ENCODE measurements at regions not wholly inside any gene's neighbourhood (a gene's known extent, or its start where the extent isn't known, plus 50 kb on each side); places are given as distances from the start of the nearest gene placed in this dataset.
"Not testable (repeated sequence)": the region's sequence is repeated elsewhere in the genome, so short reads cannot be mapped to it uniquely, and the experiment has no call there.

GRCh38 chr2:236910781-236911495 is 174.8 kb upstream of the COPS8 start:
- no peak for DNase-seq

- DNase-seq, result no peak
These were observed 173.2 kb upstream of the COPS8 start for GRCh38 chr2:236912326-236913120.

DNA sequence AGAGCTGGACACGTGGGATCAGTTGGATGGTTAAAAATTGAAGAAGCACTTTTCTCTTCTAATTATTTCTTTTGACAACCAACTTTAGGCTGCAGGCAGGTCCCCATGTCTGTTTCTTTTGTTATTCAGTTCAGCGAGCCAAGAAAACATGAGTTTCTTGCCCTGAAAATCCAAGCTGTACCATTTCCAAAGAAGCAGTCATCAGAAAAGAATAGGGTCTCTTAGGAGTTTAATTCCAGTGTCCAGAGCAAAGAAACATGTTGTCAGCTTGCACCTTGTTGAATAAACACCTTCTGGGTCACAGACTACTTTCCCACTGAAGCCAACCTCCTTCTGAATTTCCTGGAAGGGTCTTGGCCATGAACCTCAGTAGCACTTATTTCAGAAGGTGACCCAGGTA is 170.5 kb upstream of the COPS8 start:
- no peak for DNase-seq

DNA sequence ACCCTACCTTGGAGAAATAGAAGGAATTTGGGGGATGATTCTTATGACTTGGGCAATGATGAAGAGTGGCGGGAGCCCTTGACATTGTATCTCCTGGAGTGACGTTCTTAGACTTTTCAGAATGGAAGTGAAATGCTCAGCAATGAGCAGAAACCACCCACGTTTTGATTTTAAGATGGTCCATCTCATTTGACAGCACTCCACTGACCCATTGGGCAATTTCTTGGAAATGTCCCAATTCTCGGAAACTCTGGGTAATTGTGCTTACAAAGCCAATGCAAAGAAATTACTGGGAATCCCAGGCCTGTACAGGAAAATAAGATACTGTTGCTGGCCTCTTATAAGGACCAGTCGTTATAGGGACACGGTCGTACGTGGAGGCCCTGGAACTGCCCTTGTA is 170.0 kb upstream of the COPS8 start:
- DNase-seq, result no peak

DNA sequence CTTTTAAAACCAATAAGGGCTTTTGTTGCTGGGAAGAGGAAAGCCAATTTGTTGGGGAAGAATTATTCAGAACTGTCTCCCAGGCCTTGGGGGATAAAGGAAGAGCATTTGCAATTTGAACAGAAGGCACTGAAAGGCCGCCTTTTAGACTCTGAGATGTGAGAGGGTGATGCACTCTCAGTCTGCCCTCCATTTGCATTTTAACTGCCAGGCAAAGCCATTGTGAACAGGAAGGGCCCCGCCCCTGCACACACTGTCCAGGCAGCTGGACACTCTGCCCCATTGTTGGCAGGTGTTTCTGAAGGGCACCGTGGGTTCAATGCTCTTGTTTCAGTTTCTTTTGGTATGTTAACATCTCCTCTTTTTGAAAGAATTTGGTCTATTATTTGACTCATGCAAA is 169.5 kb upstream of the COPS8 start:
- DNase-seq, result no peak

DNA sequence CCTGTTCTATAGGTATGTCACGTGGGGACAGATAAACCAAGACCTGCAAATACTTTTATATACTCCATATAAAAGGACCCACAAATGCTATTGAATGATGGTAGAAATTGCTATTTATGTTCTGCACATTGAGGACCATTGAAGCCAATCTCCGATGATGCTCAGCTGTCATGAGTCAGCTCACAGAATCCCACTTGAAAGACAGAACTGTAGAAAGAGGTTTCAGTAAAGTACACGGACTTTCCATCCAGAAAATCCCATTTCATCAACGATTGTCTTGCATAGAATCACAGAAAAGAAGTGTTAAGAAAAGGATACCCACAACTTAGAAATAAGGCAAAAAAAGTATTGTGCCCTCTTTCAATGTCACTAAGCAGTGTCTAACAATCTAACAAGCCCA is 169.0 kb upstream of the COPS8 start:
- no peak for DNase-seq

DNA sequence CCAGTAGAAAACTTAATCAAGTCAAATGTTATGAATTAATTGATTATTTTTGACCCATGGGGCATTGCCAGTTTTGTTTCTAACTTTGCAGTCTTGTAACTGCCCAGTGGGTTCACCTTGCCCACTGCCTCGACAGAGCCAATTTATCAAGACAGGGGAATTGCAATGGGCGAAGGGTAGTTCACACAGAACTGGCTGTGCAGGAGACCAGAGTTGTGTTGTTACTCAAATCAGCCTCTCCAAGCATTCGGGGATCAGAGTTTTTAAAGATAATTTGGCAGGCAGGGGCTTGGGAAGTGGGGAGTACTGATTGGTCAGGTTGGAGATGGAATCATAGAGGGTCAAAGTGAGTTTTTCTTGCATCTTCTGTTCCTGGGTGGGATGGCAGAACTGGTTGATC is 168.5 kb upstream of the COPS8 start:
- no peak for DNase-seq

GRCh38 chr2:236918545-236918944 is 167.1 kb upstream of the COPS8 start:
- no peak for DNase-seq

- DNase-seq, result no peak
These were observed 166.5 kb upstream of the COPS8 start for GRCh38 chr2:236919209-236919608.

- not testable (repeated sequence) for DNase-seq
These were observed 165.8 kb upstream of the COPS8 start for GRCh38 chr2:236919801-236920379.

- DNase-seq, result no peak
These were observed 163.6 kb upstream of the COPS8 start for GRCh38 chr2:236922061-236922460.

DNA sequence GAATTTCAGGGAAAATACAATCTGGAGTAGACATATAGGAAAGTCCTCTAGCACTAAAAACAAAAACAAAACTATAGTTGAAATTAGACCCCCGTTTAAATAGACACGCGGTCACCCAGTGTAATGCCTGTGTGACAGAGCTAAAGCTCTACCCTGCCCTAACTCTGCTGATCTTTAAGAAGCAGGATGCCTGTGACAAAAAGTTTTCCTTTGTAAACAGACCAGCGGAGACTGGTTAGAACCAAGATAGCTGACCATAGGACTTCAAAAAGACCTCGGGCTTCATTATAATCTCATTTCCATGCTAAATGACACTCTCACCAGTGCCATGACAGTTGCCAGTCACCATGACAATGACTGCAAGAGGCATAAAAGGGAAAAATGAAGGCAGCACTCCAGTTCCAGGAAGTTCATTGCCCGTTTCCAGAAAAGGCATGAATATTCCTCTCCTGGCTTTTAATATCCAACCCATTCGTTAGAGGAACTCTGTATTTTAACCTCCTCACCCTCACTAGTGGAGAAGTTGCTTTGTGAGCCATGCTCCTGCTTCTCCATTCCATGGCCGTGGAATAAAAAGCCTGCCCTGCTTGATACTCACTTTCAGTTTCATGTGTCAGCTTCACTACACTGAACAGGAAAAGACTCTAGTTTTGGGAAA is 157.2 kb upstream of the COPS8 start:
- DNase-seq, result no peak

GRCh38 chr2:236932831-236933361 is 152.8 kb upstream of the COPS8 start:
- DNase-seq, result no peak

DNA sequence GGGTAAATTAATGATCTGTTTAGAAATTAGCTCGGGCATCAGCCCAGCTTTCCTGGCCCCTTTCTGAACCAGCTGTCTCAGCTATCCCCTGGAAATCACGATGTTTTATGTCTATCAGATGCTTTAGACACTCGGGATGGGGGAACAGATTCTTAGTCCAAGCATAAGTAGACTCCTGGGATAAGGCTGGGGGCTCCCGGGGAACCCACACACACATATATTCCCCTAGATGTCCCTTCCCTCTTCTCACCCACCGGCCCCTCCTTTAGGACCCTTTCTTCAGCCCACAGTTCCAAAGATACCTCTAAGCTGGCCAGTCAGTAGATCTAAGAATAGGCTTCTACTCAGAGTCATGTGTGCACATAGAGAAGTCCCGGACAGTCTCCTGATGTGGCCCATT is 151.5 kb upstream of the COPS8 start:
- DNase-seq, result no peak

DNA sequence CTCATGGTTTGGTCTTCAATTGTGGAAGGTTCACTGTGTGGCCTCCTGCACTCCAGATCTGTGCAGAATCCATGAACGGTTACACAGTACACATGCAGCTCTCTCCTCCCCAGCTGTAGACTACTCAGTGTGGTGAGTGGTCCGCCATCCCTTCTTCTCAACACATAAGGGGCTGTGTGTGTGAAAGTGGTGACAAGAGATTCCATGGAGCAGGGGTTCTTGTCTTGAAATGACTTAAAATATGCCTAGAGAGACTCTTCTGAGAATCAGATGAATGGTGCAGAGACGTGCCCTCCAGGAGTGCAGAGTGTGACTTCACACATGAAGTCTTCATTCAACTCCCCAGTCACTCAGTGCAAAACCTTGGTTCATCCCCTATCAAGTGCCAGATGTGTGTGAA is 151.0 kb upstream of the COPS8 start:
- DNase-seq, result no peak

- no peak for DNase-seq
These were observed 150.6 kb upstream of the COPS8 start for GRCh38 chr2:236935083-236935482.

- no peak for DNase-seq
These were observed 149.9 kb upstream of the COPS8 start for GRCh38 chr2:236935631-236936445.

DNA sequence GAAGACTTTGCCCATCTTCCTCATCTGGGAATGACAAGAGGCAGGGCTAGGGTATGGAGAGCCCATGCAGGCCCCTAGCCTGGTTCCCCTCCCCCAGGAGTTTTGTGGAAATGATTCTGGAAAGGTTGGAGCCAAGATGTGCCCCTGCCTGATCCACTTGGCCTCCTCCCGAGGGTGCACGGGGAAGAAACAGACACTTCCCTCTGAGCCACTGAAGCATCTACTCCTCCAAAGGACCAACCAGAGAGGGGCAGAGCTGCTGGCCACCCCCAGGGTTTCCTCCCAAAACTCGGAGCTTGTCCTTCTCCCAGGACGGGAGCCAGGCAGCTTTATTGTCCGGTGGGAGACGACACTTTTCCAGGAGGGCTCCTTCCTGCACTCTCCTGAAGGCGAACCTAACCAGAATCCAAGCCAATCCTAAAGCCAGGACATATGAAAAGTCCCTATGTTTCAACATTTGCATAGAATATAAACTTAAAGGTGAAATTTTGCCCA is 149.2 kb upstream of the COPS8 start:
- no peak for DNase-seq

DNA sequence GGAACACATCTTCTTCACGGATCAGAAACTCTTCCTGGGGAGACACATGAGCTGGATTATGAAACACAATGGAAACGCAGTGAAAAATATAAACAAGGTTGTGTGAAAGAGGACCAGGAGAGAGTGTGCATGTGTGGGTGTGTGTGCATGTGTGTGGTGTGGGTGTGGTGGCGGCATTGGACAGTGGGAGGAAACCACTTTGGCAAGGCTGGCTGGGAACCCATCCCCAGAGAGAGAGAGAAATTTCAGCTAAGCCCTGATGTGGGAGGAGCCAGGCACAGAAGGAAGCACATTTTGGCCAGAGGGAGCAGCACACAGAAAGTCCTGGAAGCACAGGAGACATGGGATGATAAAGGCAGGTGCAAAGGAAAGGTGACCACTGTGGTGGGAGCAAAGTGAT is 147.6 kb upstream of the COPS8 start:
- DNase-seq, result no peak

DNA sequence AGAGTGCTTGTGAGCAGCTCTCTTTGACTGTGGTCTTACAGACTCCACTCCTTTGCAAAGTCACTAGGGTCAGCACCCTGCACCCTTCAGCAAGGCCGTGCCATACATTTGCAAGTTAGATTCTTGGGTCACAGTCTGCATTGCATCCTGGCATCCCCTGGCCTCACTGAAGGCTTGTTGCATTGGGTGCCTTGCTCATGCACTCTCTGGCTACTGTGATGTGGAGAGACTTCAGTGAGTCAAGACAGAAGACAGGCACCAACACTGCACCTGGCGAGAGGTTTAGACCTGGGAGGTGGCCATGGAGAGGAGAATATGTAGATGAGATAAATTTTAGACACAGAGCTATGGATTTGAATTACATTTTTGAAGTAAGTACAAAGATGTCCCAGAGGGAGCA is 146.4 kb upstream of the COPS8 start:
- no peak for DNase-seq

- no peak for DNase-seq
These were observed 145.9 kb upstream of the COPS8 start for GRCh38 chr2:236939721-236940231.

- DNase-seq, result no peak
These were observed 145.2 kb upstream of the COPS8 start for GRCh38 chr2:236940497-236940896.

Measured in amniotic stem cell (primary cell).